VCaP (cell line): ENCODE measurements at regions not wholly inside any gene's neighbourhood (a gene's known extent, or its start where the extent isn't known, plus 50 kb on each side); places are given as distances from the start of the nearest gene placed in this dataset.

Experiments used
- H3K27ac ChIP-seq: fragments of 450-650 bp; 2 replicates; pipeline ENCODE4 v1.5.1; 2017
- TF ChIP-seq, protein P1 (sequence below): fragments of 450-650 bp; conservative IDR thresholded peaks from 2 replicates; pipeline ENCODE4 v1.5.1; 2017; ENCODE audit warnings: mild to moderate bottlenecking, moderate library complexity

DNA sequence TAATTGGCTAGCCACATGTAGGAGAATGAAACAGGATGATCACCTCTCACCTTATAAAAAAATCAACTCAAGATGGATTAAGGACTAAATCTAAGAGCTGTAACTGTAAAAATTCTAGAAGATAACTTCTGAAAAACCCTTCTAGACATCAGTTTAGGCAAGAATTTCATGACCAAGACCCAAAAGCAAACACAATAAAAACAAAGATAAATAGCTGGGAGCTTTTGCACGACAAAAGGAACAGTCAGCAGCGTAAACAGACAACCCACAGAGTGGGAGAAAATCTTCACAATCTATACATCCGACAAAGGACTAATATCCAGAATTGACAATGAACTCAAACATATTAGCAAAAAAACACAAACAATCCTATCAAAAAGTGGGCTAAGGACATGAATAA is 316.3 kb downstream of the METTL4 start:
- no peak overlapping the region for H3K27ac ChIP-seq
- TF ChIP-seq, protein P1, sequence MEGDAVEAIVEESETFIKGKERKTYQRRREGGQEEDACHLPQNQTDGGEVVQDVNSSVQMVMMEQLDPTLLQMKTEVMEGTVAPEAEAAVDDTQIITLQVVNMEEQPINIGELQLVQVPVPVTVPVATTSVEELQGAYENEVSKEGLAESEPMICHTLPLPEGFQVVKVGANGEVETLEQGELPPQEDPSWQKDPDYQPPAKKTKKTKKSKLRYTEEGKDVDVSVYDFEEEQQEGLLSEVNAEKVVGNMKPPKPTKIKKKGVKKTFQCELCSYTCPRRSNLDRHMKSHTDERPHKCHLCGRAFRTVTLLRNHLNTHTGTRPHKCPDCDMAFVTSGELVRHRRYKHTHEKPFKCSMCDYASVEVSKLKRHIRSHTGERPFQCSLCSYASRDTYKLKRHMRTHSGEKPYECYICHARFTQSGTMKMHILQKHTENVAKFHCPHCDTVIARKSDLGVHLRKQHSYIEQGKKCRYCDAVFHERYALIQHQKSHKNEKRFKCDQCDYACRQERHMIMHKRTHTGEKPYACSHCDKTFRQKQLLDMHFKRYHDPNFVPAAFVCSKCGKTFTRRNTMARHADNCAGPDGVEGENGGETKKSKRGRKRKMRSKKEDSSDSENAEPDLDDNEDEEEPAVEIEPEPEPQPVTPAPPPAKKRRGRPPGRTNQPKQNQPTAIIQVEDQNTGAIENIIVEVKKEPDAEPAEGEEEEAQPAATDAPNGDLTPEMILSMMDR: no peak

DNA sequence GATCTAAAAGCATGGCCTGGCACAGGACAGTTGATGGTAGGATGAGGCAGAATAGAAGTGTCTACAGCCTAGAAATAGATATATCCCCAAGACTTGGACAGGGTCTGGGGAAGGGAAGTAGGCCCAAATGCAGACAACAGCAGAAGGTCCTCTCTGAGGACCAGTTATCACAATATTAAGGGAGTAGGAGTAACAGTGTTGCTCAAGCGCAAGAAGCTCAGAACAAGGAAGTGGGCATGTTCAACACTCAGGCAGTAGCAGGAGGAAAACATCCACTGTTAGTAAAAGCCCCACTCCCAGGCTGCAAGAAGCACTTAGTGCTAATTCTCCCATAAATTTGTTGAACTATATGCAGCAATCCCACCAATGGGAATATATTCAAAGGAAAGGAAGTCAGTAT is 314.7 kb downstream of the METTL4 start:
- no peak overlapping the region for H3K27ac ChIP-seq
- TF ChIP-seq, protein P1: no peak

GRCh38 chr18:2258954-2259353 is 312.4 kb downstream of the METTL4 start:
- TF ChIP-seq, protein P1: no peak
- peak overlapping the region; percentile 75 for H3K27ac ChIP-seq

DNA sequence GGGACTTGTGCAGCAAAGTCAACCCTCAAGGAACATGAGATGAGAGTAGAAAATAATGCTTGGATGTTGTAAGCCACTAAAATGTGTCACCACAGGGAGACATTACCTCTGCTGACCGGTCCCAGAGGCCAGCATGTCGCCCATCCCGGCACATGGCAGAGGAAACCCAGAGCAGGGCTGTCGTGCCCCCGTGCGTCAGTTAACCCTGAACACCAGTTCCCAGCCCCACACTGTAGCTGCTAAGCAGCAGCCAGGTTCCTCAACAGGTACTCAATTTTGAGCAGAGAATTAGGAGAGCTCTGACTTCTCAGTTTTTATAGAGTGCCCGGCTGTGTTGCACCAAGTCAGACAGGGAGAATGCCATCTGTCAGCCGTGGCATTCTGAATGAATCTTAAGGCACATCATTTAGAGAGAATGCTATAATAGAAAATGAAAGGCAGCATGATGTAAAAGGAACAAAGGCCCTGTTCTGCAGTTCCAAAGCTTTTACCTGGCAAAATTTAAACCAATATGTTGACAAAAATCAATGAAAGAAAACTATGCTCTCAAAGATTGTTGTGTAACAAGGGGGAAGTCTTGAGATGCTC is 307.9 kb downstream of the METTL4 start:
- TF ChIP-seq, protein P1: no peak
- H3K27ac ChIP-seq: no peak overlapping the region

DNA sequence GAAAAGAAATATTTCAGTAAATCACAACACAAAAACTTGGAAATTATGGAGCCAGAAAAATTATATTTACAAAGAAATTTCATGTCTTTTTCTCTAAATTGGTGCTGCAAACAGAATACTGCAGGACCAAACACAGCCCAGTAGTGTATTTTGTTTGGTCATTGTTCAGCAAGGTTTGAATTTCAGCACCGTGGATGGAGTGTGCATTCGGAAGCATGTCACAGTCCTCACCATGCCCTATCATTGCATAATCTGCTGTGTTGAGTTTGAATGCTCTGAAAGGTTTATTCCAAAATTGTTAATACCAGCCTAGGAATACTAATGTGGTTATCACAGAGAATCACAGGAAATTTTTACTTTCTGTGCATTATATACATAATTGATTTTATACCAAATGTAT is 296.7 kb downstream of the METTL4 start:
- TF ChIP-seq, protein P1: no peak
- no peak overlapping the region for H3K27ac ChIP-seq

GRCh38 chr18:2281086-2281485 is 290.2 kb downstream of the METTL4 start:
- TF ChIP-seq, protein P1: no peak
- H3K27ac ChIP-seq: no peak overlapping the region

DNA sequence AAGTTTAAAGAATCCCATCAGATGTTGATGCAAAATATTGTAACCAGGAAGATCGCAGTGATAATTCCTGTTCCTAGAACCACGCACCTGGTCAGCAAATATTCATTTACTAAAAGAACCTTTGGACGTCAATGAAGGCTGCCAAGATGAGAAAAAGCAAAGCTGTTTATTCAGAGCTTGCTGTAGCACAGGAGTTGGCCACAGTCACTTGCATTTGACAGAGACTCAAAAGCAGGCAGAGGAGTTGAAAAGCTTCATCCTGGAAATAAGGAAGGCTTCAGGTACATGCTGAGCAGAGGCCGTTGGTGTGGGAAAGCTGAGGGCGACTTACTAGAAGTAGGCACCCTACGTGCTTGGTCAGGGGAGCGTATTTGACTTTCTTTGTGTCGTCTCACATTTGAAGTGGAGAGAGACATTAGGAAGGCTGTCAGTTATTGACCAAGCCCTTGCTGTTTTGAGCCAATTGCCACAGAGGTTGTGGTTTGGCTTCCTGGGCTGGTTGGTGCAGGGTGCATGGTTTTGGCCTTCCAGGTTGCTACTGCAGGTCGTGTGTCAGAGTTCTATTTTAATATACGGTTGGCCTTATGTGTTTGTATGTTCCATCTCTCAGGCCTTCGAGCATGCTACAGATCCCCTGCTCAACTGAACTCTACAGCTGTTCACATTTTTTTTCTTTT is 289.6 kb downstream of the METTL4 start:
- TF ChIP-seq, protein P1: no peak
- no peak overlapping the region for H3K27ac ChIP-seq
